ENCODE measurements at regions not wholly inside any gene's neighbourhood (a gene's known extent, or its start where the extent isn't known, plus 50 kb on each side); places are given as distances from the start of the nearest gene placed in this dataset.

- H3K27me3 Mint-ChIP-seq = peaks cover 6% of the 10 kb centered on the region
- H3K36me3 Mint-ChIP-seq = no peaks in the 10 kb centered on the region
- H3K9me3 Mint-ChIP-seq (ENCODE audit: low read depth) = no peaks in the 10 kb centered on the region
- no peaks in the 10 kb centered on the region for H3K4me1 Mint-ChIP-seq (ENCODE audit: low read depth)
- no peak overlapping the region for H3K4me3 Mint-ChIP-seq
- H3K27ac Mint-ChIP-seq = no peak overlapping the region
Observed at GRCh38 chr1:56169856-56170255, 409.5 kb downstream of the PLPP3 start.

GRCh38 chr1:56168176-56168575 is 411.2 kb downstream of the PLPP3 start:
- Mint-ChIP-seq H3K4me1 (ENCODE audit: low read depth) (no peaks in the 10 kb centered on the region), H3K9me3 (ENCODE audit: low read depth) (no peaks in the 10 kb centered on the region), H3K4me3 (no peak overlapping the region), H3K27ac (no peak overlapping the region), H3K36me3 (no peaks in the 10 kb centered on the region), H3K27me3 (peaks cover 6% of the 10 kb centered on the region)

- H3K4me3 Mint-ChIP-seq = no peak overlapping the region
- peaks cover 6% of the 10 kb centered on the region for H3K27me3 Mint-ChIP-seq
- H3K9me3 Mint-ChIP-seq (ENCODE audit: low read depth) = no peaks in the 10 kb centered on the region
- H3K27ac Mint-ChIP-seq = no peak overlapping the region
- no peaks in the 10 kb centered on the region for H3K4me1 Mint-ChIP-seq (ENCODE audit: low read depth)
- H3K36me3 Mint-ChIP-seq = no peaks in the 10 kb centered on the region
Observed at GRCh38 chr1:56167596-56167995, 411.8 kb downstream of the PLPP3 start.

DNA sequence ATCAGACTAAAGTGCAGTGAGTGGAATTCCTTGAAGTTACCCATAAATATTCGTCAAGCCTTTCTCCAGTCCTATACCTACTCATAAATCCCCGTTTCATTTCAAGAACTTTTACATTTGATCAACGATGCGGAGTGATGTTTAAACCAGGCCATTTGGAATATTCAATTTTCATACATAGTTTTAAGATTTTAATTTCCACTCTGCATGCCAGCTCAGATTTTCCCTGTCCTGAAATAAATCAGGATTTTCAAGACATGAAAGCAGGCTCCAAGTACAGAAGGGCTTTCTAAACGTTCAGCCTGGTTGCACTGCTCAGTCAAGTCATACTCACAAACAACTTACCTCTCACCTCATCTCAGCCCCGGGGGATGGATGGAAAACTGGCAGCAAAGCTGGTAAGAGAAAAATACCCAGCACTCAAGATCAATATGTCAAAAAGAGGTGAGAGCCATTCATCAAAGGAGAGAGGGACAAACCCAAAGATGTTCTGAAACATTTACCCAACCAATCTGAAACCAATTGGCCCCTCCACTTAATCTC is 418.5 kb downstream of the PLPP3 start:
- Mint-ChIP-seq H3K27ac (no peak overlapping the region), H3K27me3 (peaks cover 4% of the 10 kb centered on the region), H3K4me1 (ENCODE audit: low read depth) (no peaks in the 10 kb centered on the region), H3K4me3 (no peak overlapping the region), H3K36me3 (no peaks in the 10 kb centered on the region), H3K9me3 (ENCODE audit: low read depth) (no peaks in the 10 kb centered on the region)

- Mint-ChIP-seq H3K4me1 (ENCODE audit: low read depth) (no peaks in the 10 kb centered on the region), H3K4me3 (no peak overlapping the region), H3K27me3 (peaks cover 2% of the 10 kb centered on the region), H3K27ac (no peak overlapping the region), H3K9me3 (ENCODE audit: low read depth) (no peaks in the 10 kb centered on the region), H3K36me3 (no peaks in the 10 kb centered on the region)
Observed at GRCh38 chr1:56156971-56157876, 422.1 kb downstream of the PLPP3 start.

- no peaks in the 10 kb centered on the region for H3K36me3 Mint-ChIP-seq
- H3K9me3 Mint-ChIP-seq (ENCODE audit: low read depth) = no peaks in the 10 kb centered on the region
- peaks cover 5% of the 10 kb centered on the region for H3K27me3 Mint-ChIP-seq
- no peak overlapping the region for H3K4me3 Mint-ChIP-seq
- no peaks in the 10 kb centered on the region for H3K4me1 Mint-ChIP-seq (ENCODE audit: low read depth)
- no peak overlapping the region for H3K27ac Mint-ChIP-seq
Observed at GRCh38 chr1:56153276-56153675, 426.1 kb downstream of the PLPP3 start.

DNA sequence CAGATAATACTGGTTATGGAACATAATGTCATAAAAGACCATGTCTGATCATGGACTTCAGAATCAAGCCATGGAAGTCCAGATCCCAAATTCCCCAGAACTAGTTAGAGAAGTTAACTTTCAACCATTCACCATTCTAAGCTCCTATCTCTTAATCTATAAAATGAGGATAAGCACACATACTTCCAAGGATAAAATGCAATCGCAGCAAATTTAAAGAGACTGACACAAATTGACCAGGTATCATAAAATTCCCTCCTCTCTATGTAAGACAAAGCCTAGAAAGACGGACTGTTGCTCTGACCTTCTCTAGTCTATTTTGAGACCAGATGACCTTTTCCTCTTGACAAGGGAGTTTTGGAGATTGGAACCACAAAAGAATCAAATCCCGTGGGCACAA is 426.7 kb downstream of the PLPP3 start:
- Mint-ChIP-seq H3K27ac (no peak overlapping the region), H3K27me3 (peaks cover 5% of the 10 kb centered on the region), H3K4me1 (ENCODE audit: low read depth) (no peaks in the 10 kb centered on the region), H3K4me3 (no peak overlapping the region), H3K36me3 (no peaks in the 10 kb centered on the region), H3K9me3 (ENCODE audit: low read depth) (no peaks in the 10 kb centered on the region)

DNA sequence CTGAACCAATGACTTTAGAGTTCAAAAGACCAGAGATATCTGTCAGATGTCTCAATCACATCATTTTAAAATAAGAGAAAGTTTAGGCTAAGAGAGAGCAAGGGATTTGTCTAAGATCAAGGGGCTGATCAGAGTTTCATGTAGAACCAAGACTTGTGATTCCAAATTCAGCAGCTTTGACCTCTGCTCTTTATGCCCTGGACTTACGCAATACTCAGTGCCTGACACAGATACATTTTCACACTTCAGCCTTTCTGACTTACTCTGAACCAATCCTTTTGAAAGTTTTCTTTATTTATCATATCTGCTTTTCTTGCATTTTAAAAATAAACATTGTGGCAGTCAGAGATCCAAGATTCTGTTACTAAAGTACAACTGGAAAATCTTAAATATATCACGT is 428.0 kb downstream of the PLPP3 start:
- H3K4me3 Mint-ChIP-seq = no peak overlapping the region
- H3K27ac Mint-ChIP-seq = no peak overlapping the region
- no peaks in the 10 kb centered on the region for H3K9me3 Mint-ChIP-seq (ENCODE audit: low read depth)
- no peaks in the 10 kb centered on the region for H3K36me3 Mint-ChIP-seq
- H3K27me3 Mint-ChIP-seq = peaks cover 5% of the 10 kb centered on the region
- H3K4me1 Mint-ChIP-seq (ENCODE audit: low read depth) = no peaks in the 10 kb centered on the region

DNA sequence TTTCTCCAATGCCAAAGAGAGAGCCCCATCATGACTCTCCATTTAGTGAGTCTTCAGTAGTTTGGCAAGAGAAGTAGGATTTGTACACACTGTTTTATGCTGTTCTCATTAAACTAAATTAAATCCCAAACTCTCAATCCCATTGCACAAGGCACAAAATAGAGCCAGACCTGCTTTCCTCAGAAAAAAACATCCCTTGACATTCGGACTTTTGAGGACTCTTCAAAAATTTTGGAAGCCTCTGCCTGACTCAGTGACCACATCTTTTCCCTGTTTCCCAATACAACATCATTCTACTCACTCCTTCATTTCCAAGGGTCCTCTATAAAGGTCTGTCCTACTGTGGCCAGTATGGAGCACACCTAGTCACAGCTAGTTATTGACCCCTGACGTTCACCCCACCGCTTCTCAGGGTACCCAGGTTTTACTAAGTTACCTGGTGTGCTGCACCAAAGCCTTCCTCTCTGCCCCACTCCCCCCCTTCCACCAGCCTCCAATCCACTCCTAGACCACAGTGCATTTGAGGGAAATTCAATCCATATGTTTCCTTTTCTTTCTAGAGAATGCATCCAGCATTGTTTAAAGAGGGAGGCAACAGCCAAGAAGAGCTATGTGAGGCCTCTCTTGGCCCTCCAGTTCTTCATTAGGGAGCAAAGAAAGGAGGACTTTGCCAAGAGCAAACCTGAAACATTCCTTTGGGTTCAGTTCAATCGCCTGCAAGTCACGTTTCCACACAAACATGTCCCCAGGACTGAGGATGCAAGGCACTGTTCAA is 428.7 kb downstream of the PLPP3 start:
- Mint-ChIP-seq H3K4me1 (ENCODE audit: low read depth) (no peaks in the 10 kb centered on the region), H3K27ac (no peak overlapping the region), H3K27me3 (peaks cover 3% of the 10 kb centered on the region)

DNA sequence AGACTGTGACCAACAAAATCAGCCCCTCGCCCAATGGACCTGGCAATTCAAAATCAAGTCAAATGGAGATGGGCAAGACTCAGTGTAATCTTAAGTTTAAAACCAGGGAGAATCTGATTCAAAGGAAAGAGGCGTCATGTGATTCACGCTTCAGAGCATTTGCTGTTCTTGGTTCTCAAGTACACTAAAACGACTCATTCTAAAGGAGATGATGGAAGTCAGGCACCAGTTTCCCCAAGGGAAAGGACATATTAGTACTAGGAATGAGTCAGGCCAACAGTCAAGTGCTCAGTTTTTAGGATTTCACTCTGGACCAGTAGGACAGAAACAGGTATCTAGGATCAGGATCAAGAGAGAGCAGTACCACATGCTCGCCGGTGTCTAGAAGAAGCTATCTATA is 429.6 kb downstream of the PLPP3 start:
- Mint-ChIP-seq H3K4me3 (no peak overlapping the region), H3K36me3 (no peaks in the 10 kb centered on the region), H3K9me3 (ENCODE audit: low read depth) (no peaks in the 10 kb centered on the region), H3K27ac (no peak overlapping the region), H3K27me3 (peaks cover 3% of the 10 kb centered on the region), H3K4me1 (ENCODE audit: low read depth) (no peaks in the 10 kb centered on the region)

More for the DNA sequence above, 428.7 kb downstream of the PLPP3 start:
- no peaks in the 10 kb centered on the region for H3K36me3 Mint-ChIP-seq
- H3K9me3 Mint-ChIP-seq (ENCODE audit: low read depth) = no peaks in the 10 kb centered on the region
- H3K4me3 Mint-ChIP-seq = no peak overlapping the region

GRCh38 chr1:56148326-56149193 is 430.8 kb downstream of the PLPP3 start:
- H3K27me3 Mint-ChIP-seq = peaks cover 3% of the 10 kb centered on the region
- no peaks in the 10 kb centered on the region for H3K4me1 Mint-ChIP-seq (ENCODE audit: low read depth)
- no peak overlapping the region for H3K4me3 Mint-ChIP-seq
- no peaks in the 10 kb centered on the region for H3K9me3 Mint-ChIP-seq (ENCODE audit: low read depth)
- H3K36me3 Mint-ChIP-seq = no peaks in the 10 kb centered on the region
- no peak overlapping the region for H3K27ac Mint-ChIP-seq

- peaks cover 3% of the 10 kb centered on the region for H3K27me3 Mint-ChIP-seq
- no peaks in the 10 kb centered on the region for H3K36me3 Mint-ChIP-seq
- H3K9me3 Mint-ChIP-seq (ENCODE audit: low read depth) = no peaks in the 10 kb centered on the region
Observed at GRCh38 chr1:56147459-56147858, 431.9 kb downstream of the PLPP3 start.

GRCh38 chr1:56147034-56147433 is 432.3 kb downstream of the PLPP3 start:
- no peaks in the 10 kb centered on the region for H3K9me3 Mint-ChIP-seq (ENCODE audit: low read depth)

More at GRCh38 chr1:56147459-56147858, 431.9 kb downstream of the PLPP3 start:
- Mint-ChIP-seq H3K27ac (no peak overlapping the region), H3K4me3 (no peak overlapping the region), H3K4me1 (ENCODE audit: low read depth) (no peaks in the 10 kb centered on the region)

DNA sequence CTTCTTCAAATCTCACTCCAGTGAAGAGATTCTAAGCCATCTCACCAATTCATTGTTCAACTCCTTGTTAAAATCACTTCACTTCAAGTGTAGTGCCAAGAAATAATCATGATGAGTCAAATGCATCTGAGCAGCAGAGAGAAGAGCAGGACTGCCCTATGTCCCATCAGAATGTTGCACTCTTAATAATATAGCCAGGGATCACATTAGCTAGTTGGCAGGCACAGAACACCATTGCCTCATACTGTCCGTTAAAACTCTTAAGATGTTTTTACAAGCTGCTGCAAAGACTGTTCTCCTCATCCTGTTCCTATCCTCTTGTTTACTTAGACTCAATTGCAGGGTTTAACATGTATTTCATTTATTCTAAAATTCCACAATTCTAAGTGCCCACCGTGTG is 432.9 kb downstream of the PLPP3 start:
- Mint-ChIP-seq H3K36me3 (no peaks in the 10 kb centered on the region), H3K27me3 (peaks cover 3% of the 10 kb centered on the region), H3K4me1 (ENCODE audit: low read depth) (no peaks in the 10 kb centered on the region), H3K4me3 (no peak overlapping the region), H3K9me3 (ENCODE audit: low read depth) (no peaks in the 10 kb centered on the region), H3K27ac (no peak overlapping the region)

More at GRCh38 chr1:56147034-56147433, 432.3 kb downstream of the PLPP3 start:
- H3K27ac Mint-ChIP-seq = no peak overlapping the region
- no peaks in the 10 kb centered on the region for H3K36me3 Mint-ChIP-seq
- peaks cover 3% of the 10 kb centered on the region for H3K27me3 Mint-ChIP-seq
- no peak overlapping the region for H3K4me3 Mint-ChIP-seq
- no peaks in the 10 kb centered on the region for H3K4me1 Mint-ChIP-seq (ENCODE audit: low read depth)

Measured in activated naive CD8-positive, alpha-beta T cell (primary cell).